ENCODE measurements at regions not wholly inside any gene's neighbourhood (a gene's known extent, or its start where the extent isn't known, plus 50 kb on each side); places are given as distances from the start of the nearest gene placed in this dataset.

DNA sequence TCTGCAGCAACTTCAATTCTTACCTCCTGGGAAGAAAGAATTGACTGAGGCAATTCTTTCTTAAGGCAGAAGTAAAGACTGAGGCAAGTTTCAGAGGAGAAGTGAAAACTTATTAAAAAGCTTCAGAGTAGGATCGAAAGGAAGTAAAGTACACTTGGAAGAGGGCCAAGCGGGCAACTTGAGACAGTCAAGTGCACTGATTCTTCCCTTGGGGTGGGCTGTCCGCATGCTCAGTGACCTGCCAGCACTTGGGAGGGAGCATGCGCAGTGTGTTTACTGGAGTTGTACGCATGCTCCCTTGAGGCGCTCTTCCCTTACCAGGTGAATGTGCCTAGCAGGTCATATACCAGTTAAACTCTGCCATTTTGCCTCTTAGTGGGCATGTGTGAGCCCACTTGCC lies 55.3 kb upstream of the NBPF3 start:
- TF ChIP-seq POLR2AphosphoS5 (IDR thresholded peaks at IDR 0.05): no peak
- TF ChIP-seq, protein P1, sequence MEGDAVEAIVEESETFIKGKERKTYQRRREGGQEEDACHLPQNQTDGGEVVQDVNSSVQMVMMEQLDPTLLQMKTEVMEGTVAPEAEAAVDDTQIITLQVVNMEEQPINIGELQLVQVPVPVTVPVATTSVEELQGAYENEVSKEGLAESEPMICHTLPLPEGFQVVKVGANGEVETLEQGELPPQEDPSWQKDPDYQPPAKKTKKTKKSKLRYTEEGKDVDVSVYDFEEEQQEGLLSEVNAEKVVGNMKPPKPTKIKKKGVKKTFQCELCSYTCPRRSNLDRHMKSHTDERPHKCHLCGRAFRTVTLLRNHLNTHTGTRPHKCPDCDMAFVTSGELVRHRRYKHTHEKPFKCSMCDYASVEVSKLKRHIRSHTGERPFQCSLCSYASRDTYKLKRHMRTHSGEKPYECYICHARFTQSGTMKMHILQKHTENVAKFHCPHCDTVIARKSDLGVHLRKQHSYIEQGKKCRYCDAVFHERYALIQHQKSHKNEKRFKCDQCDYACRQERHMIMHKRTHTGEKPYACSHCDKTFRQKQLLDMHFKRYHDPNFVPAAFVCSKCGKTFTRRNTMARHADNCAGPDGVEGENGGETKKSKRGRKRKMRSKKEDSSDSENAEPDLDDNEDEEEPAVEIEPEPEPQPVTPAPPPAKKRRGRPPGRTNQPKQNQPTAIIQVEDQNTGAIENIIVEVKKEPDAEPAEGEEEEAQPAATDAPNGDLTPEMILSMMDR (IDR thresholded peaks at IDR 0.05): no peak
- TF ChIP-seq POLR2A (IDR thresholded peaks at IDR 0.05): no peak
- TF ChIP-seq EP300 (IDR thresholded peaks at IDR 0.05): no peak
